ENCODE measurements at regions not wholly inside any gene's neighbourhood (a gene's known extent, or its start where the extent isn't known, plus 50 kb on each side); places are given as distances from the start of the nearest gene placed in this dataset.

DNA sequence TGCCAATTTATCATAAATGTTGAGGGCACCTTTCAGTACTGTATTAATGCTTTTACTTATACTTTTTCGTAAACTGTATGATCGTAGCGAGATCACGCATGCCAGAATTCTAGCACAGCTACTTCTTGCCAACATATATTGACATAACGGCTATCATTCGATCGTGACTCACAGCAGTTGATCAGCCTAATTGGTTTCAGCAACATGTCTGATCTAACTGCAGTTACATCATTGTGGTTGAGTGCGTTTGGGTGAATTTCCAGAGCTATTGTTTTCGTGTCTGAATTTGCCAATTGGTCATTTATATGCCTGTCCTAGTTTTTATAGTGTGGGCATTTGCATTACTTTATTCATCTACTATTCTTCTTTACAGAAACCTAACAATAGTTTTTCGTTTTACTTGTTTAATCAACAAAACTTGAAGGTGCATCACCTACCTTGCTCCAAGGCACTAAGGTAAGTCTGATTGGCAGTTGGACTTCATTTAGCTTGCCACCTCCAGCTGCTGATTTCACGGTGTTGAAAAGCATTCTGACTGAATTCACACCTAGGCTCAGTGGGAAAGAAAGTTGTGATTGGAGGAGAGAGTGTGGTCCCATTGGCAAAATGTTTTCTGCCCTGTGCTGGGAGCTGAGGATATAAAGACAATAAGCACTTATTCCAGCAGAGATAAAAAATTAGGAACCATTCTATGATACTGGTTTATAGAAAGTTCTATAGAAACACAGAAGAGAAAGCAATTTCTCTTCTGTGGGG lies 120.9 kb upstream of the RGMA start:
- no peak overlapping the region for H3K4me3 ChIP-seq (ENCODE audit: low read depth, low read length)
- in situ Hi-C loops (cut with HindIII; ENCODE audit: low sequenced_read_pairs): no loop called here
- DNase-seq (ENCODE audit: low read depth, low spot score): no peak
- no peak for TF ChIP-seq CTCF (IDR thresholded peaks at IDR 0.05; ENCODE audit: low read depth, low read length)

DNA sequence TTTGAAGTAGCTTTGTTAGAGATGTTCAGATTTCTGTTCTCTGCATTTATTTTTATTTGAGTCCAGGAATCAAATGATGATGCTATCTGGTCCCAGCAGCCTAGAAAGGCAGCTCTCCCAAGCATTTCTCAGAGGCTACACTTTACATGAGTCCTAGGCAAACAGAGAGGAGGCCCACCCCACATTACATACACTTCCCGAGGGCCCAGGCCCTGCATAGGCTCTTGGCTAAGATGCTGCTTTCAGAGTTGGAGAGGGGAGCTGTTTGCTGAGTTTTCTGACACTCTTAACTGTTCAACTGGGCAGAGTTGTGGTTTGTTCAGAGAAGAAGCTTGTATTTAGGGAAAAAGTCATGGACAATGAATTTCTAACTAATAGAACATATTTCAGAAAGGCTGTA lies 117.9 kb upstream of the RGMA start:
- no peak for DNase-seq (ENCODE audit: low read depth, low spot score)
- H3K4me3 ChIP-seq (ENCODE audit: low read depth, low read length): no peak overlapping the region
- in situ Hi-C loops (cut with HindIII; ENCODE audit: low sequenced_read_pairs): no loop called here
- no peak for TF ChIP-seq CTCF (IDR thresholded peaks at IDR 0.05; ENCODE audit: low read depth, low read length)

- H3K4me3 ChIP-seq (ENCODE audit: low read depth, low read length): no peak overlapping the region
- DNase-seq (ENCODE audit: low read depth, low spot score): no peak
- TF ChIP-seq CTCF (IDR thresholded peaks at IDR 0.05; ENCODE audit: low read depth, low read length): no peak
- in situ Hi-C loops (cut with HindIII; ENCODE audit: low sequenced_read_pairs): no loop called here
Measured at GRCh38 chr15:93205413-93205812, 116.4 kb upstream of the RGMA start.

DNA sequence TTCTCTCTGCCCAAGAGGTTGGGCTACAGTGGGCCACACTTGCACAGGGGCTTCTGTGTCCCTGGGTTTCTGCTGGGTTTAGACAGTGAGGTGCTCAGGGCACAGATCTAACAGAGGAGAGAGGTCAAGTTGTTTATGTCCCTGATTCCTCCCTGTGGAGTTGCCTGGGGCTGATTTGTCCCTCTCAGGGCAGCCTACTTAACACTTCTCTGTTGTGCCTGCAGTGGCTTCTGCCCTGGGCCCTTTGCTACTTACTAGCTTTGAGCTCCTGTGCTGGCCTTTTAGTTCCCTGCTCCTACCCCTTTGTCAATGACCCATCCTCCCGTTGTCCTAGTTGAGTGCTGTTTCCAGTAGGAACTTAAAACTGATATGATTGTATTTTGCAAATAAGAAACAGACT lies 114.0 kb upstream of the RGMA start:
- no peak for TF ChIP-seq CTCF (IDR thresholded peaks at IDR 0.05; ENCODE audit: low read depth, low read length)
- no peak overlapping the region for H3K4me3 ChIP-seq (ENCODE audit: low read depth, low read length)
- no peak for DNase-seq (ENCODE audit: low read depth, low spot score)
- in situ Hi-C loops (cut with HindIII; ENCODE audit: low sequenced_read_pairs): no loop called here

GRCh38 chr15:93202405-93202804 lies 113.4 kb upstream of the RGMA start:
- in situ Hi-C loops (cut with HindIII; ENCODE audit: low sequenced_read_pairs): no loop called here
- no peak for TF ChIP-seq CTCF (IDR thresholded peaks at IDR 0.05; ENCODE audit: low read depth, low read length)
- H3K4me3 ChIP-seq (ENCODE audit: low read depth, low read length): no peak overlapping the region
- no peak for DNase-seq (ENCODE audit: low read depth, low spot score)

DNA sequence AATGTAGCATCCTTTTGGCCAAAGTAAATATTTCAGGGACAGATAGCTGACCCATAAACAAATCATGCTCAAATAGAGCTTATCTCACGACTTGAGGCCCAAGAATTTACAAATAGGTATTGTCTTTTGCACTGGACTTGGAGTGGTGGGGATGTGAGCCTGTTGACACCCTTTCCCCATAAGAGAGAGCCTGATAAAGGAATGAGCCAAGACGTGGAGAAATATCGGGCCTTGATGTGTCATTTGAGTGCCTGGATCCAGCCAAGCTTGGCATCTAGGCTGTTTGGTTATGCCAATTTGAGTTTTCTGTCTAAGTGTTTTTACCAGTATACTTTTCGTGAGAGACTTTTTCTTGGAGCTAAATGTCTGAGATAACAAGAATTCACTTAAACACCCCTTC lies 112.9 kb upstream of the RGMA start:
- no peak for DNase-seq (ENCODE audit: low read depth, low spot score)
- in situ Hi-C loops (cut with HindIII; ENCODE audit: low sequenced_read_pairs): no loop called here
- no peak overlapping the region for H3K4me3 ChIP-seq (ENCODE audit: low read depth, low read length)
- no peak for TF ChIP-seq CTCF (IDR thresholded peaks at IDR 0.05; ENCODE audit: low read depth, low read length)
